ENCODE measurements at regions not wholly inside any gene's neighbourhood (a gene's known extent, or its start where the extent isn't known, plus 50 kb on each side); places are given as distances from the start of the nearest gene placed in this dataset.

- DNase-seq: no peak
These were observed 59.0 kb upstream of the MINAR1 start for GRCh38 chr15:79373113-79373512.

- DNase-seq: no peak
These were observed 58.4 kb upstream of the MINAR1 start for GRCh38 chr15:79373728-79374127.

- DNase-seq: no peak
These were observed 55.8 kb upstream of the MINAR1 start for GRCh38 chr15:79376383-79376782.

GRCh38 chr15:79378394-79379109 is 53.6 kb upstream of the MINAR1 start:
- DNase-seq: no peak

GRCh38 chr15:79380755-79381497 is 51.2 kb upstream of the MINAR1 start:
- peak in 50 of 51 donors; percentile 2 to 89 (median 52) for DNase-seq

GRCh38 chr15:79381593-79381992 is 50.5 kb upstream of the MINAR1 start:
- DNase-seq: no peak

Measured in hypothalamus (tissue), 51 donors.